Endothelial cell of umbilical vein (primary cell): ENCODE measurements at regions not wholly inside any gene's neighbourhood (a gene's known extent, or its start where the extent isn't known, plus 50 kb on each side); places are given as distances from the start of the nearest gene placed in this dataset.

Experiments
- CTCF ChIP-seq, 2 donors: IDR thresholded peaks; 1 replicate in 1 of 2; 2 replicates in 1 of 2; pipeline ENCODE4 v1.5.1; 2011; ENCODE audit warnings: low read length in 2 of 2, mild to moderate bottlenecking in 2 of 2, moderate library complexity in 2 of 2, control low read depth in 1 of 2, inconsistent platforms in 1 of 2, low read depth in 1 of 2; ENCODE audit not compliant: insufficient read depth in 1 of 2; ENCODE audit errors: extremely low read depth in 1 of 2
- EZH2 ChIP-seq: IDR thresholded peaks from 2 replicates; pipeline ENCODE4 v1.6.1; 2012; ENCODE audit warnings: borderline replicate concordance, low read depth, mild to moderate bottlenecking, moderate library complexity, low read length, inconsistent platforms; ENCODE audit not compliant: severe bottlenecking
- FOS ChIP-seq: IDR thresholded peaks from 2 replicates; pipeline ENCODE4 v1.6.1; 2011; ENCODE audit warnings: mild to moderate bottlenecking, low read length, moderate library complexity, borderline replicate concordance; ENCODE audit not compliant: insufficient read depth
- JUN ChIP-seq: IDR thresholded peaks from 2 replicates; pipeline ENCODE4 v1.6.1; 2011; ENCODE audit warnings: borderline replicate concordance, low read depth; ENCODE audit not compliant: insufficient read length, insufficient read depth
- MAX ChIP-seq: IDR thresholded peaks from 2 replicates; pipeline ENCODE4 v1.6.1; 2011; ENCODE audit not compliant: insufficient read depth, insufficient read length
- MYC ChIP-seq: IDR thresholded peaks from one replicate; pipeline ENCODE4 v1.6.1; 2011; ENCODE audit warnings: mild to moderate bottlenecking, low read depth, low read length
- POLR2A ChIP-seq: IDR thresholded peaks from 2 replicates; pipeline ENCODE4 v1.6.1; 2012; ENCODE audit warnings: low read depth, mild to moderate bottlenecking, control low read depth, low read length
- POLR2AphosphoS5 ChIP-seq: IDR thresholded peaks from 2 replicates; pipeline ENCODE4 v1.6.1; 2012; ENCODE audit warnings: low read depth, mild to moderate bottlenecking, control low read depth, low read length, moderate library complexity; ENCODE audit not compliant: insufficient read depth

GRCh38 chr9:19527663-19528062 is 118.9 kb downstream of the ACER2 start:
- TF ChIP-seq CTCF (IDR thresholded peaks at IDR 0.05; ENCODE audit: extremely low read depth in 1 of 2, insufficient read depth in 1 of 2, low read depth in 1 of 2, low read length in 2 of 2) = no peak
- TF ChIP-seq POLR2A = no peak
- TF ChIP-seq MAX = no peak
- TF ChIP-seq POLR2AphosphoS5 = no peak
- TF ChIP-seq EZH2 = no peak
- TF ChIP-seq FOS = no peak
- TF ChIP-seq MYC = no peak
- no peak for TF ChIP-seq JUN
